HG03196 (cell line): ENCODE measurements at regions not wholly inside any gene's neighbourhood (a gene's known extent, or its start where the extent isn't known, plus 50 kb on each side); places are given as distances from the start of the nearest gene placed in this dataset.
"Not testable (repeated sequence)": the region's sequence is repeated elsewhere in the genome, so short reads cannot be mapped to it uniquely, and the experiment has no call there.

Experiments used
- ATAC-seq: cut with Tn5 transposase; IDR thresholded peaks from one replicate; pipeline ENCODE4 v1.9.1; 2021; ENCODE audit not compliant: unreplicated experiment

- no peak for ATAC-seq
Measured at GRCh38 chr13:82118589-82118988, 1763.7 kb downstream of the SLITRK1 start.

GRCh38 chr13:82116422-82116989 lies 1765.8 kb downstream of the SLITRK1 start:
- no peak for ATAC-seq

DNA sequence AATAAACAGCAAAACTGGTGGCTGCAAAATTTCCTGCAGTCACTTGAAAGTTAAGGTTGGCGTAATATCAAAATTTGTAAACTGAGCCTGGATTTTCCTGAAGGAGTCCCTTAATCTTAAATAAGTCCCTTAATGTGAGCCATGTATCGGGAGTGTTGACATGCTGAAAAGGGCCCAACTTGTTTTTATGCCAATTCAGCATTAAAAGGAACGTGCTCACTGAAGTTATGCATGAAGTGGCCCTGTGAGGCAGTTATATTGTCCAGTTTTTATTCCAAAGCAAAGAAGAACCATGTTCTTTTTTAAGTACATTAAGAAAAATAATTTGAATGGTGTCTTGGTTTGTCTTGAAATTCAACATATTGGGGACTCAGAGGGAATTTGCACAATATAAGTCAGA lies 1766.9 kb downstream of the SLITRK1 start:
- ATAC-seq: no peak

DNA sequence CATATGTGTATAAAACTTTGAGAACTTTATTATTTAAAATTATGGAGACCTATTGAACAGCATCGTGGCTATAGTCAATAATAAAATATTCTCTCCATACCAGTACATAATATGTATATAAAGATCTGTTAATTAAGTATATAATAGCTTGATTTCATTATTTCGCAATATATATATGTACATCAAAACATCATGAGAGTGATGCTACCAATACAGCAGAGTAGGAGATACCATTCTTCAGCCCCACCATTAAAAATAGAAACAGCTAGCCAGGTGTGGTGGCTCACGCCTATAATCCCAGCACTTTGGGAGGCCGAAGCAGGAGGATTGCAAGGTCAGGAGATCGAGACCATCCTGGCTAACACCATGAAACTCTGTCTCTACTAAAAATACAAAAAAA lies 1755.3 kb upstream of the SPRY2 start:
- no peak for ATAC-seq

DNA sequence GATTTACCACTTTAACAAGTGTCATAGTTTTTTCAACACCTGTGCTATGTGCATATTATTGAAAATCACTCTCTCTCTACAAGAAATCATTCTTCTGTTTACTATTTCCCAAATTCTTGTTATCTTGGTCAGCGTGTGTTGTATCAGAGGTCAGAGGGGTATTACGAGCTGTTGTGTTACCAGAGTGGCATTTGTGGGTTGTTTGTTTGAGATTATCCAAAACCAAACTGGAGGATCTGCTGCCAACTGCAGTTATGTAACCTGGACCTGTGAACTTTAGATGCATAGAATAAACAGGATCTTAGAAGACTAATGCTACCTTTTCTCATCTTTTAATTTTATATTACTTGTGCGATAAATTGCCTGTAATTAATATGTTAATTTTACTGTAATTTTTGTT lies 1751.4 kb upstream of the SPRY2 start:
- no peak for ATAC-seq

- no peak for ATAC-seq
Measured at GRCh38 chr13:82088781-82089180, 1747.9 kb upstream of the SPRY2 start.

- ATAC-seq: no peak
Measured at GRCh38 chr13:82076496-82076895, 1735.6 kb upstream of the SPRY2 start.

DNA sequence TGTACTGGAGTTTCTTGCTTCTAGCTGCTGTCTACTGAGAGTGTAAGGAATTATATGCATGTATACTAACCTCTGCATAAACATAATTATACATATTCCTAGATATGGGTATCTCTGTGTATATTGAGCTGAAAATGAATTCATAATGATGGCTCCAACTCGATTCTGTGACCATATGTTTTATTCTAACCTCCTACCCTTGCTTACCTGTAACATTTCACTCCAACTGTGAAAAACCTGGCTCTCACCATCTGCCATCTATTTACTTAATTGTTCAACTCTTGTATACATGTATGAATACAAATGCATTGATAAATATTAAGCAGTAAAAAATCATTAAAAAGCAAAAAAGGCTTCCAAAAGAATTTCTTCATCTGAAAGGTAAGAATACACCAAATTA lies 1729.5 kb upstream of the SPRY2 start:
- no peak for ATAC-seq

GRCh38 chr13:82062772-82063171 lies 1721.8 kb upstream of the SPRY2 start:
- ATAC-seq: no peak

DNA sequence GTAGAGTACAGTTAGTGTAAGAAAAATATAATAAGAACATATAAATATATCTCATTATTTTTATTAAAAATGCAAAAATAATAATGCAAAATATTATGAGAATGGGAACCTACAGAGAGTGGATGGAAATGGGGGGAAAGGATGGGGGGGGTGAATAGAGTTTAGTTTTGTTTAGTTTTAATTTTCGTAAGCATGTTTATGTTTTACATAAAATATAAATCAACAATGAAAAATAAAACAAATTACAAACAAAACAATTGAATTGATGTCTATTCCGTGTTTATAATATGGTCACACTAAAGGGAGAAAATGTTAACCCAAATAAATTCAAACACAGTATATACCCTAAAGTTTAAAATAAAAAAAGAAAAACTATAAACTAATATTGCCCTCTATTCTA lies 1717.4 kb upstream of the SPRY2 start:
- no peak for ATAC-seq

DNA sequence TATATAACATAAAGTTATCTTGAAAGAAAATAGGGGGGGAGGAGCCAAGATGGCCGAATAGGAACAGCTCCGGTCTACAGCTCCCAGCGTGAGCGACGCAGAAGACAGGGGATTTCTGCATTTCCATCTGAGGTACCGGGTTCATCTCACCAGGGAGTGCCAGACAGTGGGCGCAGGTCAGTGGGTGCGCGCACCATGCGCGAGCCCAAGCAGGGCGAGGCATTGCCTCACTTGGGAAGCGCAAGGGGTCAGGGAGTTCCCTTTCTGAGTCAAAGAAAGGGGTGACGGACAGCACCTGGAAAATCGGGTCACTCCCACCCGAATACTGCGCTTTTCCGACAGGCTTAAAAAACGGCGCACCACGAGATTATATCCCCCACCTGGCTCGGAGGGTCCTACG lies 1704.4 kb upstream of the SPRY2 start:
- not testable (repeated sequence) for ATAC-seq

DNA sequence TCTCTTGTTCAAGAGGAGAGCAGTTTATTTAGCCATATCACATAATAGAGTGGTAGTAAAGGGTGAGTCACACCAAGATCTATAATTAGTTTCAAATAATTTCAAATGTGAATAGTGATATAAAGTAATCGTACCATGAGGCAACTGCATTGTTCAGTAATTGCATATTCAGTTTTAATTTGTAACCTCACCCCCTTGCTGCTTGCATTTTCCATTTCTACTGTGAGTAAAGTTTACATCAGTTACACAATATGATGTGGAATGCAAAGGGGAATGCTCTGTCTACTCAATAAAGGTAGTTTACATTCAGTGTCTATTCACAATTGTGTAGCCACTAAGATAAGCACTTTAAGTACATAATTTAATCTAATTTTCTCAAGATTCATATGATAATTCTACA lies 1695.7 kb upstream of the SPRY2 start:
- ATAC-seq: no peak

DNA sequence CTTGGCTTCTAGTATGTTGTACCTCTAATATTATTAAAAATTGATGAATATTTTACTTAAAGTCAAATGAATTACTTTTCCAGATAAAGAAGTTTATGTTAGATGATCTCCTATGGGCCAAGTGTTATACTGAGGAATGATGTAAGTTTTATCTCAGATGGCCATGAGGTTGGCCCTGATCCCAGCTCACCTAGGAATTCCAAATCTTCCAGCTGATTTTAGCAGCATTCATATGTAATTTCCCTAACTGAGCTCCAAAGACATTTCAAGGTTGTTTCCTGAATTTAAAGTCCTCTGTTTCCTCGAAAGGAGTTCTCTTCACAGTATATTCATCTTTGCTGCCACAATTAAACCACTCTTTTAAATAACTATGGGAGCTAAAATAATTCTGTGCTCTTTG lies 1670.4 kb upstream of the SPRY2 start:
- ATAC-seq: no peak

DNA sequence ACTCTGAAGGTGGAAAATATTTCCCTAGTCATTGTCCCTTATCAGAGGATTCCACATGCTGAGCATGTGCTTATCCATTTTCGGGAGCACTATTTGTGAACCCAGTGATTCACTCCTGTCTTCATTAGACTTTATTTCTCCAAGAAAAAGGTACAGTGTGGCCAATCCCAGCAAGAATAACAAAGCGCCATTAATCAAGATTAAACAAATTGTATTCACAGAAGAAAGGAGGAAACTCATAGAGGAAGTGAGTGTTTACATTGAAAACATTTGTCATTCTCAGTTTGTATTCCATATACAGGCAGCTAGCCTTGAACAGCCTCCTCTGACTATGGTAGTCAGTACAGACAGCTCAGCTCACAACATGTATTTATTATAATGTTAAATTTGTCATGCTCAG lies 1669.9 kb upstream of the SPRY2 start:
- ATAC-seq: no peak

DNA sequence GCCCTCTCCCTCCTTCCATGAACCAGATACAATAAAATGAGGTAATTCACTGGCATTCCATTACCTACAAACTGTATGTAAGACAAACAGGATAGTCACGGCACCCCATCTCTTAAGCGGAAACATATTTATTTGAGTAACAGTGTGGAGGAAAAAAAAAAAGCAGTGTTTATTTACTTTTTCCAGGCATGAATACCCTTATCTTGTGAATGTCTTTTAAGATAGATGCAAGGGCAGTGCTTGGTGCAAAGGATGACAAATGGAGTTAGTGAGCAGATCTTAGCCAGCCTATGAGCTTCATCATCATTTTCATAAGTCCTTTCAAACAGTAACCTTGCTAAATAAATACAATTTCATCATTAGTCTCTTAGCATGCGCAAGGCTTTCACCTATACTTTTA lies 1661.8 kb upstream of the SPRY2 start:
- no peak for ATAC-seq

DNA sequence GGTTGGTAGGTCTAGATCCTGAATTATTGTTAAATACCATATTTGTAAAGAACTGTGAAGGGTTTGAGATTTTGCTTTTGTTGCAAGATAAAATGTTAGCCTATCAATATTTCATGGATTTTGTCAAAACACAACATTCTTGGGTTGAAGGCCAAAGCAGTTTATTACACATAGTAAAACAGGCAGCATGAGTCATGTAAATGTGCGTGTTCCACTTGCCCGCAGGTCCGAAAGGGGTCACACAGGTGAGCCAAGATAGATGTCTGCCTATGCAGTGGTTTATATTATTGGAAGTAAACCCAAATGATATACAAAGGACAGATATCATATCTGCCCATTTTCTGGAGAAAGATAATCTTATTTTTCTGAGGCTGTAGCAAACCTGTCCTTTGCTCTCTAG lies 1654.4 kb upstream of the SPRY2 start:
- no peak for ATAC-seq

DNA sequence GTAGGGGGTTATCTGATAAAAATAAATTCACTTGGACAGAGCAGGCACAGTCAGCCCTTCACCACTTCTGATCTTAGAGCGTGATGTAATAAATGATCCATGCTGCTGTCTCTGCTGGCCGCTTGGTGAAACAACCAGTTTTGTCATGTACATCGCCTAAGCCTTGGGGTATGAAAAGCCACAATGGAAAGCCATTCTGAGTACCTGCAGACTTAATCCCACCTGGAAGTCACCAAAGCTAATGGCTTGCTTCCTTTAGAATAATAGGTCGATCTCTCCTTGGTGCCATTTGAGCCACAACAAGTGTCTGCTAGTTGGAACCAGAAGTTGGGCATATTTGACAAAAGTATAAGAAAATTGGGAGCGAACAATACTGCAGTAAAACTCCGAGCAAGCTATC lies 1649.7 kb upstream of the SPRY2 start:
- no peak for ATAC-seq

GRCh38 chr13:81988567-81988966 lies 1647.6 kb upstream of the SPRY2 start:
- ATAC-seq: no peak

- no peak for ATAC-seq
Measured at GRCh38 chr13:81987677-81988357, 1646.9 kb upstream of the SPRY2 start.

GRCh38 chr13:81987159-81987558 lies 1646.2 kb upstream of the SPRY2 start:
- ATAC-seq: no peak

GRCh38 chr13:81986308-81986707 lies 1645.4 kb upstream of the SPRY2 start:
- no peak for ATAC-seq

DNA sequence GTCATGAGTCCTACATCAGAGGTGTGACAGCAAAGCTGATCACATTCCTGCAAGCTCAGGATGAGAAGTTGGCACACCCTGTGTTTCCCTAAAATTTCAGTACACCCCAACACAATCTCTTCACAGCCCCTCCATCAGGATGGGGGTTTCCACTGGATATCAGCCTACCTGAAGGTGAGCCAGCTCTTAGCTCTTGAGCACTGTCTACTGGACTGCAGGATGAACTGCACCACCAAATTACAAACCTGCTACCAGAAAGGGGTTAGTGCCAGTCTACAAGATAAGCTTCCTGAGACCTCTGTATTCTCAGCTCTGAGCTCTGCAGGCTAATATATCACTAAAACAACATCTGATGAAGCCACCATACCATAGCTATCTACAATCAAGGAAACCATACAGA lies 1616.2 kb upstream of the SPRY2 start:
- no peak for ATAC-seq

GRCh38 chr13:81929988-81930387 lies 1589.1 kb upstream of the SPRY2 start:
- no peak for ATAC-seq
